ENCODE measurements at regions not wholly inside any gene's neighbourhood (a gene's known extent, or its start where the extent isn't known, plus 50 kb on each side); places are given as distances from the start of the nearest gene placed in this dataset.

DNA sequence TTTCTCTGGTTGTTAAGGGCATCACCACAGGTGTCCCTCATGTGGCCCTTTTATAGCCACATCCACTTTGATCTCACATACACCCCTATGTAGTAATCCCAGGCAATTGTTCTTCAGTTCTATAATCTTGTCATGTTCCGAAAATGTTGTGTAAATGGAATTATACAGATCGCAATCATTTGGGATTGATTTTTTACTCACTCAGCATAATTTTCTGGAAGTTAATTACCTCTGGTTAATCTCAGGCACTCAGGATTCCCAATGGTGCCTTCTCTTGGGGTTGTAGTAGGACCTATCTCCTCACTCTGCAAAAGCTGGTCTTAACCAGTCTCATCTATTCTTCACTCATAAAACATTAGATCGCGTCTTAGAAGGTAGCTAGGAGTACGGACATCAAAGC, 1549.6 kb upstream of the DDX18 start:
- H3K4me1 ChIP-seq, result no peaks in the 10 kb centered on the region
- DNase-seq (ENCODE audit: low read depth in 1 of 2, low spot score in 1 of 2) (no peak), FAIRE-seq (no peak), ATAC-seq (no peak)
- H3K4me2 ChIP-seq, result no peak overlapping the region
- TF ChIP-seq EHMT2 (IDR thresholded peaks at IDR 0.05; ENCODE audit: low read depth), result no peak
- no peak for TF ChIP-seq CEBPB (IDR thresholded peaks at IDR 0.05)
- TF ChIP-seq MAFK (IDR thresholded peaks at IDR 0.05; ENCODE audit: partially characterized antibody), result peak; percentile 68
- TF ChIP-seq HOXA7 (CRISPR knock-in tag; IDR thresholded peaks at IDR 0.05), result no peak
- TF ChIP-seq RCOR1 (IDR thresholded peaks at IDR 0.05; ENCODE audit: low read depth, low read length), result no peak
- no peak for TF ChIP-seq FOXS1 (CRISPR knock-in tag; IDR thresholded peaks at IDR 0.05)
- no peak for TF ChIP-seq RAD21 (conservative IDR thresholded peaks at IDR 0.05 in 1 of 2, IDR thresholded peaks at IDR 0.05 in 1 of 2)
- TF ChIP-seq CHD4 (IDR thresholded peaks at IDR 0.05; ENCODE audit: borderline replicate concordance), result no peak
- POLR2A ChIA-PET, result no interaction called here
- H3K4me3 ChIP-seq, result no peak overlapping the region
- WGBS (ENCODE audit: missing lambda C conversion rate), result 47% methylated on average over 5 of the region's 5 CpGs
- H3K9me3 ChIP-seq, result 0 out of 3 replicates have a peak, but pooled peaks cover 2% of the 10 kb centered on the region
- H3K27ac ChIP-seq, result no peak overlapping the region
- CTCF ChIA-PET, result no interaction called here

DNA sequence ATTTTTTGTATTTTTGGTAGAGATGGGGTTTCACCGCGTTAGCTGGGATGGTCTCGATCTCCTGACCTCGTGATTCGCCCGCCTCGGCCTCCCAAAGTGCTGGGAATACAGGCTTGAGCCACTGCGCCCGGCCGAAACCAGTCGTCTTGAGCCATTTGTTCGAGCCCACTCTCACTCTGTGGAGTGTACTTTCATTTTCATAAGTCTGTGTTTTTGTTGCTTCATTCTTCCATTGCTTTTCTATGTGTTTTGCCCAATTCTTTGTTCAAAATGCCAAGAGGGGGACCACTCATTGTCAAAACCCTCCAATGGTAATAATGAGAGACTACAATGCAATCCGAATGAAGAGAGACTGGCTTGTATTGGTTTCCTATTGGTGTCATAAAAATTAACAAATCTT, 1545.5 kb upstream of the DDX18 start:
- DNase-seq (ENCODE audit: low read depth in 1 of 2, low spot score in 1 of 2), result no peak
- ATAC-seq, result no peak
- no peak overlapping the region for H3K4me2 ChIP-seq
- TF ChIP-seq ZFP36 (IDR thresholded peaks at IDR 0.05; ENCODE audit: borderline replicate concordance, partially characterized antibody), result no peak
- no peak for TF ChIP-seq POLR2AphosphoS2 (conservative IDR thresholded peaks at IDR 0.05; ENCODE audit: low read length)
- no peak for TF ChIP-seq EHF (CRISPR knock-in tag; IDR thresholded peaks at IDR 0.05)
- no peak for TF ChIP-seq MAFK (IDR thresholded peaks at IDR 0.05; ENCODE audit: partially characterized antibody)
- TF ChIP-seq KDM5A (IDR thresholded peaks at IDR 0.05), result no peak
- no peak for TF ChIP-seq SMC3 (IDR thresholded peaks at IDR 0.05)
- no peak for TF ChIP-seq POLR2A (IDR thresholded peaks at IDR 0.05; ENCODE audit: low read length)
- no peak for TF ChIP-seq NFE2L2 (conservative IDR thresholded peaks at IDR 0.05; ENCODE audit: low read length)
- TF ChIP-seq SREBF2 (IDR thresholded peaks at IDR 0.05), result no peak
- TF ChIP-seq ESRRA (IDR thresholded peaks at IDR 0.05; ENCODE audit: borderline replicate concordance, low read length), result no peak
- no peak for TF ChIP-seq KDM1A (IDR thresholded peaks at IDR 0.05; ENCODE audit: low read depth)
- no peak for TF ChIP-seq CHD2 (IDR thresholded peaks at IDR 0.05; ENCODE audit: low read length, partially characterized antibody)
- TF ChIP-seq, protein P1, sequence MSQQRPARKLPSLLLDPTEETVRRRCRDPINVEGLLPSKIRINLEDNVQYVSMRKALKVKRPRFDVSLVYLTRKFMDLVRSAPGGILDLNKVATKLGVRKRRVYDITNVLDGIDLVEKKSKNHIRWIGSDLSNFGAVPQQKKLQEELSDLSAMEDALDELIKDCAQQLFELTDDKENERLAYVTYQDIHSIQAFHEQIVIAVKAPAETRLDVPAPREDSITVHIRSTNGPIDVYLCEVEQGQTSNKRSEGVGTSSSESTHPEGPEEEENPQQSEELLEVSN (IDR thresholded peaks at IDR 0.05; ENCODE audit: borderline replicate concordance, low read depth), result no peak
- ChIA-PET POLR2A (no interaction called here), CTCF (no interaction called here)
- H3K4me1 ChIP-seq, result no peaks in the 10 kb centered on the region
- H3K27ac ChIP-seq, result no peak overlapping the region
- H3K9me3 ChIP-seq, result no peaks in the 10 kb centered on the region
- H3K4me3 ChIP-seq, result no peak overlapping the region
- 16% methylated on average over 13 of the region's 13 CpGs for WGBS (ENCODE audit: missing lambda C conversion rate)
- no peak for FAIRE-seq

GRCh38 chr2:116304328-116304727, 1510.2 kb upstream of the DDX18 start:
- Histone ChIP-seq H3K9me3 (no peaks in the 10 kb centered on the region), H3K4me3 (no peak overlapping the region), H3K4me2 (no peak overlapping the region), H3K27ac (no peak overlapping the region), H3K4me1 (no peaks in the 10 kb centered on the region)
- FAIRE-seq (no peak), DNase-seq (ENCODE audit: low read depth in 1 of 2, low spot score in 1 of 2) (no peak), ATAC-seq (no peak)
- ChIA-PET CTCF (no interaction called here), POLR2A (no interaction called here)
- 10% methylated on average over 1 of the region's 1 CpG for WGBS (ENCODE audit: missing lambda C conversion rate)
- TF ChIP-seq CEBPB (IDR thresholded peaks at IDR 0.05), result no peak
- no peak for TF ChIP-seq ZNF302 (CRISPR knock-in tag; IDR thresholded peaks at IDR 0.05)
- TF ChIP-seq KDM5A (IDR thresholded peaks at IDR 0.05), result no peak
- no peak for TF ChIP-seq PHF8 (IDR thresholded peaks at IDR 0.05; ENCODE audit: borderline replicate concordance, low read depth)
- no peak for TF ChIP-seq NR3C1 (IDR thresholded peaks at IDR 0.05)
- TF ChIP-seq RFX5 (IDR thresholded peaks at IDR 0.05), result no peak
- no peak for TF ChIP-seq HEYL (CRISPR knock-in tag; IDR thresholded peaks at IDR 0.05)
- TF ChIP-seq TP53 (CRISPR knock-in tag; IDR thresholded peaks at IDR 0.05), result no peak
- TF ChIP-seq, protein P2, sequence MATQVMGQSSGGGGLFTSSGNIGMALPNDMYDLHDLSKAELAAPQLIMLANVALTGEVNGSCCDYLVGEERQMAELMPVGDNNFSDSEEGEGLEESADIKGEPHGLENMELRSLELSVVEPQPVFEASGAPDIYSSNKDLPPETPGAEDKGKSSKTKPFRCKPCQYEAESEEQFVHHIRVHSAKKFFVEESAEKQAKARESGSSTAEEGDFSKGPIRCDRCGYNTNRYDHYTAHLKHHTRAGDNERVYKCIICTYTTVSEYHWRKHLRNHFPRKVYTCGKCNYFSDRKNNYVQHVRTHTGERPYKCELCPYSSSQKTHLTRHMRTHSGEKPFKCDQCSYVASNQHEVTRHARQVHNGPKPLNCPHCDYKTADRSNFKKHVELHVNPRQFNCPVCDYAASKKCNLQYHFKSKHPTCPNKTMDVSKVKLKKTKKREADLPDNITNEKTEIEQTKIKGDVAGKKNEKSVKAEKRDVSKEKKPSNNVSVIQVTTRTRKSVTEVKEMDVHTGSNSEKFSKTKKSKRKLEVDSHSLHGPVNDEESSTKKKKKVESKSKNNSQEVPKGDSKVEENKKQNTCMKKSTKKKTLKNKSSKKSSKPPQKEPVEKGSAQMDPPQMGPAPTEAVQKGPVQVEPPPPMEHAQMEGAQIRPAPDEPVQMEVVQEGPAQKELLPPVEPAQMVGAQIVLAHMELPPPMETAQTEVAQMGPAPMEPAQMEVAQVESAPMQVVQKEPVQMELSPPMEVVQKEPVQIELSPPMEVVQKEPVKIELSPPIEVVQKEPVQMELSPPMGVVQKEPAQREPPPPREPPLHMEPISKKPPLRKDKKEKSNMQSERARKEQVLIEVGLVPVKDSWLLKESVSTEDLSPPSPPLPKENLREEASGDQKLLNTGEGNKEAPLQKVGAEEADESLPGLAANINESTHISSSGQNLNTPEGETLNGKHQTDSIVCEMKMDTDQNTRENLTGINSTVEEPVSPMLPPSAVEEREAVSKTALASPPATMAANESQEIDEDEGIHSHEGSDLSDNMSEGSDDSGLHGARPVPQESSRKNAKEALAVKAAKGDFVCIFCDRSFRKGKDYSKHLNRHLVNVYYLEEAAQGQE (IDR thresholded peaks at IDR 0.05), result no peak
- TF ChIP-seq, protein P3, sequence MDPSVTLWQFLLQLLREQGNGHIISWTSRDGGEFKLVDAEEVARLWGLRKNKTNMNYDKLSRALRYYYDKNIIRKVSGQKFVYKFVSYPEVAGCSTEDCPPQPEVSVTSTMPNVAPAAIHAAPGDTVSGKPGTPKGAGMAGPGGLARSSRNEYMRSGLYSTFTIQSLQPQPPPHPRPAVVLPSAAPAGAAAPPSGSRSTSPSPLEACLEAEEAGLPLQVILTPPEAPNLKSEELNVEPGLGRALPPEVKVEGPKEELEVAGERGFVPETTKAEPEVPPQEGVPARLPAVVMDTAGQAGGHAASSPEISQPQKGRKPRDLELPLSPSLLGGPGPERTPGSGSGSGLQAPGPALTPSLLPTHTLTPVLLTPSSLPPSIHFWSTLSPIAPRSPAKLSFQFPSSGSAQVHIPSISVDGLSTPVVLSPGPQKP (IDR thresholded peaks at IDR 0.05; ENCODE audit: low read depth, low read length), result no peak
- no peak for TF ChIP-seq HOXB5 (CRISPR knock-in tag; IDR thresholded peaks at IDR 0.05)

All from A549 (cell line).